ENCODE measurements at regions not wholly inside any gene's neighbourhood (a gene's known extent, or its start where the extent isn't known, plus 50 kb on each side); places are given as distances from the start of the nearest gene placed in this dataset.

DNA sequence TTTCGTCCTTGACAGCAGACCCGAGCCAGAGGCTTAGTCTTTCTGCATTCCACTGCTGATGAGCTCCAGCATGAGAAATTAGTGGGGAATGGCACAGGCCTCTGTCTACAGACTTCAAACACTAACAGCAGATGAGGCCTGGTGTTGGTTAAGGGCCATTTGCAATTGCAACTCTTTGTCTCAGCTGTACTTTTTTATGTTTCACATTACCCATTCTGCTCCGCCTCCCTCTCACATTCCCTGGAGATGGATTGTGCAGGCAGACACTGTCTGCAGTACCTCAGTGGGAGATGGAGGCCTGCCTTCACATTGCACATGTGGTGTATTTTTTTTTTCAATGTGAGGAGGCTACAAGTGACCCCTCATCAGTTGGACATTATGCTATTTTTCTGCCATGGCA is 370.2 kb downstream of the DUSP10 start:
- no peaks in the 10 kb centered on the region for H3K9me3 Mint-ChIP-seq (ENCODE audit: unreplicated experiment)
- TF ChIP-seq, protein P1, sequence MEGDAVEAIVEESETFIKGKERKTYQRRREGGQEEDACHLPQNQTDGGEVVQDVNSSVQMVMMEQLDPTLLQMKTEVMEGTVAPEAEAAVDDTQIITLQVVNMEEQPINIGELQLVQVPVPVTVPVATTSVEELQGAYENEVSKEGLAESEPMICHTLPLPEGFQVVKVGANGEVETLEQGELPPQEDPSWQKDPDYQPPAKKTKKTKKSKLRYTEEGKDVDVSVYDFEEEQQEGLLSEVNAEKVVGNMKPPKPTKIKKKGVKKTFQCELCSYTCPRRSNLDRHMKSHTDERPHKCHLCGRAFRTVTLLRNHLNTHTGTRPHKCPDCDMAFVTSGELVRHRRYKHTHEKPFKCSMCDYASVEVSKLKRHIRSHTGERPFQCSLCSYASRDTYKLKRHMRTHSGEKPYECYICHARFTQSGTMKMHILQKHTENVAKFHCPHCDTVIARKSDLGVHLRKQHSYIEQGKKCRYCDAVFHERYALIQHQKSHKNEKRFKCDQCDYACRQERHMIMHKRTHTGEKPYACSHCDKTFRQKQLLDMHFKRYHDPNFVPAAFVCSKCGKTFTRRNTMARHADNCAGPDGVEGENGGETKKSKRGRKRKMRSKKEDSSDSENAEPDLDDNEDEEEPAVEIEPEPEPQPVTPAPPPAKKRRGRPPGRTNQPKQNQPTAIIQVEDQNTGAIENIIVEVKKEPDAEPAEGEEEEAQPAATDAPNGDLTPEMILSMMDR (IDR thresholded peaks at IDR 0.05; ENCODE audit: unreplicated experiment): no peak
- no peak for DNase-seq (ENCODE audit: low spot score)
- H3K4me3 Mint-ChIP-seq (ENCODE audit: unreplicated experiment): no peak overlapping the region
- H3K4me1 Mint-ChIP-seq (ENCODE audit: unreplicated experiment): no peaks in the 10 kb centered on the region
- H3K36me3 Mint-ChIP-seq (ENCODE audit: low read depth, unreplicated experiment): no peaks in the 10 kb centered on the region
- no peak overlapping the region for H3K27ac Mint-ChIP-seq (ENCODE audit: unreplicated experiment)
- H3K27me3 Mint-ChIP-seq (ENCODE audit: unreplicated experiment): no peaks in the 10 kb centered on the region

DNA sequence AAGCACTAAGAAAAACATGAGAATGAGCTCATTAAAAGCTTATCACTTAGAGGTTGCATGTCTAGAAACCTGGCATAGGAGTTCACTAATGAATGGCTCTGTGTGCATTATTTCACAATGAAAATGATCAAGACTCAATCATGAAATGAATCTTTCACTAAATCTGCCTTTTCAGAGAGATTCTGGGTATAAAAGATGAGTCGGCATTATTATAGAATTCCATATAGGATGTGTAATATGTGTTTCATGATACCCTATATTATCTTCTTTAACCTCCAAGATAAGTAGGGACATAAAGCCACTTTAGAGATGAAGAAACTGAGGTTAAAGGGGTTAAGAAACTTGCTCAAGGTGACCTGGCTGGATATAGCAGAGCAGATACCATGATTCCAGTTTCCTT is 368.1 kb downstream of the DUSP10 start:
- H3K9me3 Mint-ChIP-seq (ENCODE audit: unreplicated experiment): no peaks in the 10 kb centered on the region
- H3K36me3 Mint-ChIP-seq (ENCODE audit: low read depth, unreplicated experiment): no peaks in the 10 kb centered on the region
- no peak for DNase-seq (ENCODE audit: low spot score)
- no peak overlapping the region for H3K27ac Mint-ChIP-seq (ENCODE audit: unreplicated experiment)
- no peaks in the 10 kb centered on the region for H3K27me3 Mint-ChIP-seq (ENCODE audit: unreplicated experiment)
- no peak overlapping the region for H3K4me3 Mint-ChIP-seq (ENCODE audit: unreplicated experiment)
- H3K4me1 Mint-ChIP-seq (ENCODE audit: unreplicated experiment): no peaks in the 10 kb centered on the region
- TF ChIP-seq, protein P1 (IDR thresholded peaks at IDR 0.05; ENCODE audit: unreplicated experiment): no peak

DNA sequence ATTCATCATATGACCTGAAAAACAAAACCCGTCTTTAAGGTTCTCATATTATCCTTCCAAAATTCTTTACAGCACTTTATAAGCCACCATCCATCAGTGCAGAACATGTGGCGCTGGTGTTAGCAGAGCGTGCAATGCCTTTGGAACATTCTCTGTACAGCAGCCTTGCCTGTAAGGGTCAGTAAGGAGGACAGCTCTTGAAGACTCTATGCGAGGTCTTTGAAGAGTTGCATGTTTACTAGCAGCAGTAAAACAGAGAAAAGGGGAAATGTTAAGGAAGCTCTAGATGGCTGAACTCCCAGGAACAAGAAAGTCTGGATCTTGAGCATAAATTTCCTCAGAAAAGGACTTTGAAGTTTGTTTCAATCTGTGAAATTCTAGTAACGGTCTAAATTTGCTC is 365.6 kb downstream of the DUSP10 start:
- Mint-ChIP-seq H3K27ac (ENCODE audit: unreplicated experiment) (no peak overlapping the region), H3K36me3 (ENCODE audit: low read depth, unreplicated experiment) (no peaks in the 10 kb centered on the region), H3K4me3 (ENCODE audit: unreplicated experiment) (no peak overlapping the region), H3K4me1 (ENCODE audit: unreplicated experiment) (no peaks in the 10 kb centered on the region), H3K9me3 (ENCODE audit: unreplicated experiment) (no peaks in the 10 kb centered on the region), H3K27me3 (ENCODE audit: unreplicated experiment) (no peaks in the 10 kb centered on the region)
- TF ChIP-seq, protein P1 (IDR thresholded peaks at IDR 0.05; ENCODE audit: unreplicated experiment): no peak
- no peak for DNase-seq (ENCODE audit: low spot score)

DNA sequence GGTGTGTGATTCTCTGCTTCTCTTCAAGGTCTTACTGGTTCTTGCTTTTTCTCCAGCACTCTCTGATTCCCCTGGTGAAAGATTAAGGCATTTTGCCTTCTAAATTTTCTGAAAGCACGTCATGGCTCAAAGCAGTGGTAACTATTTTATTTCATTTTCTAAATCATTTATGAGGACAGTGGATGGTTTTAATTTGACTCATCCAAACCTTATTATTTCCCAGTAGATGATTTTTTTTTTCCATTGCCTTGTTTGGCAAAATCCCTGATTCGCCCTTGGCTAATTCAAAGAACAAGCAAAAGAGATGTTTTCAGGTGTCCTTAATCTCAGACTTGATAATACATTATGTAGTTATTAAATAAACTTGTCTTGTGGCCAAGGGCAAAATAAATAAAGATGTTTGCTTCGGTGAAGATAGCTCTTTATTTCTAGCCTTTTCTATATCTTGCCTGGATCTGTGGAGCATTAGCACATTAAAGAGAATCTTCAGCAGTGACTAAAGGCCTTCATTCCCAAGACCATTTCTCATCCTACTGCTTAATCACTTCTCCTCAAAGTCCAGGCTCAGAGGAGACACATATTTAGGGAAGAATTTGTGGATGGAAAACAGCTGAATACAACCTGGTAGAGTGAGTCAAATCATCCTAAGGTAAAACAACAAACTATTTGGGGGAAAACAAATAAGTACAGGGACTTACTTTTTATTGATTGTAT is 359.8 kb downstream of the DUSP10 start:
- H3K4me3 Mint-ChIP-seq (ENCODE audit: unreplicated experiment): no peak overlapping the region
- no peak for DNase-seq (ENCODE audit: low spot score)
- TF ChIP-seq, protein P1 (IDR thresholded peaks at IDR 0.05; ENCODE audit: unreplicated experiment): no peak
- no peak overlapping the region for H3K27ac Mint-ChIP-seq (ENCODE audit: unreplicated experiment)
- H3K36me3 Mint-ChIP-seq (ENCODE audit: low read depth, unreplicated experiment): no peaks in the 10 kb centered on the region
- H3K27me3 Mint-ChIP-seq (ENCODE audit: unreplicated experiment): no peaks in the 10 kb centered on the region
- H3K4me1 Mint-ChIP-seq (ENCODE audit: unreplicated experiment): no peaks in the 10 kb centered on the region
- no peaks in the 10 kb centered on the region for H3K9me3 Mint-ChIP-seq (ENCODE audit: unreplicated experiment)

DNA sequence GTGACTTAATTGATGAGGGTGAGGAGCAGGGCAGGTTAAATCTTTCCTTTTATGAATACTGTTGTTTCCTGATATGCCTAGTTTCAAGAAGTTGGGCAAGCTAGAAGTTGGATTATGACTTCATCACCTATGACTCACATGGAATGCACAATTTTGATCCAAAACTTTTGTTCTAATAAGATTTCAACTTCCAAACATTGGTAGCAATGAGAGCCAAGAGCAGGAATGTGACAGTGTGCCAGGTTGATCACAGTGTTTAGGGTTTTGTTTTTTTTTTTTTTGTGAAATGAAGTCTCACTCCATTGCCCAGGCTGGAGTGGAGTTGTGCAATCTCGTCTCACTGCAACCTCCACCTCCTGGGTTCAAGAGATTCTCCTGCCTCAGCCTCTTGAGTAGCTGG is 349.4 kb downstream of the DUSP10 start:
- Mint-ChIP-seq H3K27me3 (ENCODE audit: unreplicated experiment) (peaks cover 1% of the 10 kb centered on the region), H3K36me3 (ENCODE audit: low read depth, unreplicated experiment) (no peaks in the 10 kb centered on the region), H3K27ac (ENCODE audit: unreplicated experiment) (no peak overlapping the region), H3K9me3 (ENCODE audit: unreplicated experiment) (no peaks in the 10 kb centered on the region), H3K4me1 (ENCODE audit: unreplicated experiment) (no peaks in the 10 kb centered on the region), H3K4me3 (ENCODE audit: unreplicated experiment) (no peak overlapping the region)
- TF ChIP-seq, protein P1 (IDR thresholded peaks at IDR 0.05; ENCODE audit: unreplicated experiment): no peak
- no peak for DNase-seq (ENCODE audit: low spot score)

Data from endothelial cell (in vitro differentiated cells).